Activated CD4-positive, alpha-beta memory T cell treated with anti-CD3 and anti-CD28 coated beads for 36 hours (primary cell): ENCODE measurements at regions not wholly inside any gene's neighbourhood (a gene's known extent, or its start where the extent isn't known, plus 50 kb on each side); places are given as distances from the start of the nearest gene placed in this dataset.

Source experiments
- CTCF ChIA-PET: fragments of 350-600 bp; sonication (Branson Sonifier 250); formaldehyde crosslinking; loops from one replicate; lab custom pipeline; 2021; ENCODE audit warnings: antibody characterized with exemption, inconsistent platforms; lab: Charles Lee
- POLR2A ChIA-PET: fragments of 350-600 bp; sonication (Branson Sonifier 250); formaldehyde crosslinking; loops from one replicate; lab custom pipeline; 2021; ENCODE audit warnings: antibody characterized with exemption; lab: Charles Lee
- DNase-seq: peaks from one replicate; pipeline ENCODE4 v3.0.0-alpha.2; 2020
- H3K27ac Mint-ChIP-seq: one replicate; pipeline ENCODE4 v1.8.0; 2021; ENCODE audit warnings: mixed read lengths
- H3K27me3 Mint-ChIP-seq: one replicate; pipeline ENCODE4 v1.8.0; 2021; ENCODE audit warnings: mixed read lengths
- H3K36me3 Mint-ChIP-seq: one replicate; pipeline ENCODE4 v1.8.0; 2021; ENCODE audit warnings: mixed read lengths
- H3K4me1 Mint-ChIP-seq: one replicate; pipeline ENCODE4 v1.8.0; 2021; ENCODE audit warnings: low read depth, mixed read lengths
- H3K4me3 Mint-ChIP-seq: one replicate; pipeline ENCODE4 v1.8.0; 2021; ENCODE audit warnings: mild to moderate bottlenecking, mixed read lengths
- H3K9me3 Mint-ChIP-seq: one replicate; pipeline ENCODE4 v1.8.0; 2021; ENCODE audit warnings: mixed read lengths
- intact Hi-C: fragments of 100-400 bp; cut with micrococcal nuclease; formaldehyde crosslinking; loops from one replicate; pipeline ENCODE4 v1.15.1; 2023

GRCh38 chr4:153110739-153111138, 93.5 kb upstream of the TRIM2 start:
- no peak for DNase-seq
- no peaks in the 10 kb centered on the region for H3K4me1 Mint-ChIP-seq
- no peaks in the 10 kb centered on the region for H3K27me3 Mint-ChIP-seq
- peaks cover 5% of the 10 kb centered on the region for H3K36me3 Mint-ChIP-seq
- ChIA-PET CTCF (interaction anchor here (1.0 to 8.9 kb wide), 4 partner anchors 15 to 27 kb away, joined by 4 to 110 read pairs (median 8); no protein-coding TSS in a partner anchor), POLR2A (no interaction called here)
- H3K9me3 Mint-ChIP-seq: peaks cover 6% of the 10 kb centered on the region
- H3K27ac Mint-ChIP-seq: no peak overlapping the region
- H3K4me3 Mint-ChIP-seq: no peak overlapping the region
- intact Hi-C loops: loop anchor here (10.0 kb wide), 2 partner anchors 576 to 606 kb away; partner anchors contain the start of gene FBXW7

DNA sequence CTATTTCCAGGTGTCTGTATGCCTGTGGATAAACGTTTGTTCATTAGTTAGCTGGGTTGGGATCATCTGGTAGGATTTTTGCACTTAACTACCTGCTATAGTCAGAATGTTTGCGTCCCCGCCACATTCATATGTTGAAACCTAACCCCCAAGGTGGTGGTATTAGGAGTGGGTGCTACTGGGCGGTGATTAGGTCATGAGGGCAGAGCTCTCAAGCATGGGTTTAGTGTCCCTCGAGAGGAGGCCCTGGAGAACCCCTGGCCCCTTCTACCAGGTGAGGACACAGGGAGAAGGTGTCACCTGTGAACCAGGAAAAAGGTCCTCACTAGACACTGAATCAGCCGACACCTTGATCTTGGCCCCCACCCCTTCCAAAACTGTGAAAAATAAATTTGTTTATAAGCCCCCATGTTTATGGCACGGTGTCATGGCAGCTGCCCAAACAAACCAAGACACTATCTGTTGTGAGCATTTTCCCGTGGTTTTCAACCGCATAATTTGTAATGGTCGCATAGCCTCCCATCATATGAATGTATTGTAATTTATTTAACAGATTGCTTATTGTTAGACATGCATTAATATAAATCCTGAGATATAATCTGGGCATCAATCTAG, 92.7 kb upstream of the TRIM2 start:
- intact Hi-C loops: loop anchor here (10.0 kb wide), 2 partner anchors 577 to 607 kb away; partner anchors contain the start of gene FBXW7
- ChIA-PET CTCF (interaction anchor here (1.0 to 8.9 kb wide), 3 partner anchors 16 to 27 kb away, joined by 6 to 110 read pairs (median 50); no protein-coding TSS in a partner anchor), POLR2A (no interaction called here)
- Mint-ChIP-seq H3K27me3 (no peaks in the 10 kb centered on the region), H3K36me3 (no peaks in the 10 kb centered on the region), H3K9me3 (no peaks in the 10 kb centered on the region), H3K4me1 (peaks cover 6% of the 10 kb centered on the region), H3K27ac (no peak overlapping the region), H3K4me3 (no peak overlapping the region)
- DNase-seq: no peak

- Mint-ChIP-seq H3K4me3 (no peak overlapping the region), H3K27ac (no peak overlapping the region), H3K36me3 (no peaks in the 10 kb centered on the region), H3K4me1 (peaks cover 11% of the 10 kb centered on the region), H3K27me3 (no peaks in the 10 kb centered on the region), H3K9me3 (no peaks in the 10 kb centered on the region)
- ChIA-PET CTCF (interaction anchor here (0.7 to 8.9 kb wide), 3 partner anchors 15 to 265 kb away, joined by 3 to 110 read pairs (median 50); no protein-coding TSS in a partner anchor), POLR2A (no interaction called here)
- no peak for DNase-seq
- intact Hi-C loops: loop anchor here (10.0 kb wide), 2 partner anchors 577 to 607 kb away; partner anchors contain the start of gene FBXW7
Measured at GRCh38 chr4:153112041-153112441, 92.2 kb upstream of the TRIM2 start.

- ChIA-PET CTCF (interaction anchor here (3.7 to 8.9 kb wide), 2 partner anchors 14 to 29 kb away, joined by 50 to 110 read pairs; no protein-coding TSS in a partner anchor), POLR2A (interaction anchor here (1.1 to 2.1 kb wide), 2 partner anchors 14 to 31 kb away, joined by 3 to 10 read pairs; no protein-coding TSS in a partner anchor)
- H3K27ac Mint-ChIP-seq: no peak overlapping the region
- peak; percentile 54 for DNase-seq
- peaks cover 17% of the 10 kb centered on the region for H3K4me1 Mint-ChIP-seq
- intact Hi-C loops: loop anchor here (10.0 kb wide), 2 partner anchors 578 to 608 kb away; partner anchors contain the start of gene FBXW7
- no peaks in the 10 kb centered on the region for H3K36me3 Mint-ChIP-seq
- H3K27me3 Mint-ChIP-seq: no peaks in the 10 kb centered on the region
- H3K9me3 Mint-ChIP-seq: no peaks in the 10 kb centered on the region
- no peak overlapping the region for H3K4me3 Mint-ChIP-seq
Measured at GRCh38 chr4:153113061-153113837, 91.0 kb upstream of the TRIM2 start.

DNA sequence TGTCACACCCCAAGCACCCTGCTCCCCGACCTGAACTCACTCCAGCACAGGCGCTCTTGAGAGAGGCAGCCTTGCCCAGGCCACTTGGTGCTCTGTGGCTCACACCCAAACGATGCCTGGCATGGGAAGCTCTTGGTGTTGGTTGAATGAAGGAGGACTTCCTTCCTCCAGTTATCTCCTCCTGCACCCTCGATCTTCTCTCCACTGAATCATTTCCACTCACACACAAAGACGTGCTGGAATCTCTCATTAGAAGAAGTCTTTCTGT, 90.5 kb upstream of the TRIM2 start:
- Mint-ChIP-seq H3K36me3 (no peaks in the 10 kb centered on the region), H3K4me1 (peaks cover 17% of the 10 kb centered on the region), H3K4me3 (no peak overlapping the region), H3K9me3 (no peaks in the 10 kb centered on the region), H3K27ac (no peak overlapping the region), H3K27me3 (no peaks in the 10 kb centered on the region)
- POLR2A ChIA-PET: interaction anchor here (1.1 to 2.1 kb wide), 2 partner anchors 13 to 32 kb away, joined by 3 to 10 read pairs; no protein-coding TSS in a partner anchor
- intact Hi-C loops: loop anchor here (2.0 to 10.0 kb wide), 5 partner anchors 13 to 1051 kb away; partner anchors contain the start of gene FBXW7
- DNase-seq: peak; percentile 30
- CTCF ChIA-PET: interaction anchor here (3.7 to 8.9 kb wide), 2 partner anchors 14 to 30 kb away, joined by 50 to 110 read pairs; no protein-coding TSS in a partner anchor

DNA sequence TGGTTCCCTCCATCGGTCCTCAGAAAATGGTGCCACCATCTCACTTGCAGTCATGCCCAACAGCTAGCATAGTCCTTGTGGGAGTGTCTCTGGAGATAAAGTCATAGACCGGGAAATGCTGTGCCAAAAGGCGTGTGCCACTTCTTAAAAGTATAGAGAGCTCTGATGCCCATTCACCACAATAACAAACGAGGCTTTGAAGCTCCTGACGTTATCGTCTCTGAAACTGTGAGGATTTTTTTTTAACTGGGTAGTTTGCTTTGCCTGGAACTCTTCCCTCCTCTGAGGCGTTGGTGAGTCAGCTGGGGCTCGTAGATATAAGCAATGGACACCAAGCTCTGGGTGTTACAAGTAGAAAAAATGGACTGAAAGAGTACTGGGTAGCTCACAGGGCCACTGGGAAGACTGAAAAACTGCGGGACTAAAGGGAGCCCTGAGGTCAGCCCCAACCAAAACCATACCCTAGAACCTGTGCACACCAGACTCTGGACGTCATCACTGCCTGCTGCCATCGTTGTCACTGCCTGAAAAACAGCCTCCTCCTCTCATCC, 89.4 kb upstream of the TRIM2 start:
- ChIA-PET POLR2A (interaction anchor here (0.8 to 2.7 kb wide), 7 partner anchors 12 to 459 kb away, joined by 3 to 10 read pairs (median 4); no protein-coding TSS in a partner anchor), CTCF (interaction anchor here (0.8 to 8.9 kb wide), 6 partner anchors 13 to 42 kb away, joined by 3 to 110 read pairs (median 4); no protein-coding TSS in a partner anchor)
- H3K9me3 Mint-ChIP-seq: no peaks in the 10 kb centered on the region
- peaks cover 17% of the 10 kb centered on the region for H3K4me1 Mint-ChIP-seq
- intact Hi-C loops: loop anchor here (1.0 to 10.0 kb wide), 8 partner anchors 14 to 1050 kb away; partner anchors contain the start of genes ARFIP1, FBXW7 and TIGD4
- DNase-seq: peak; percentile 78
- H3K36me3 Mint-ChIP-seq: no peaks in the 10 kb centered on the region
- H3K4me3 Mint-ChIP-seq: no peak overlapping the region
- no peak overlapping the region for H3K27ac Mint-ChIP-seq
- H3K27me3 Mint-ChIP-seq: no peaks in the 10 kb centered on the region

- CTCF ChIA-PET: interaction anchor here (0.6 to 8.9 kb wide), 7 partner anchors 12 to 668 kb away, joined by 3 to 110 read pairs (median 5); no protein-coding TSS in a partner anchor
- Mint-ChIP-seq H3K4me3 (no peak overlapping the region), H3K9me3 (no peaks in the 10 kb centered on the region), H3K4me1 (peaks cover 17% of the 10 kb centered on the region), H3K36me3 (no peaks in the 10 kb centered on the region), H3K27me3 (no peaks in the 10 kb centered on the region), H3K27ac (no peak overlapping the region)
- DNase-seq: peak; percentile 89
- POLR2A ChIA-PET: interaction anchor here (0.6 to 2.7 kb wide), 7 partner anchors 11 to 459 kb away, joined by 3 to 10 read pairs (median 4); no protein-coding TSS in a partner anchor
- intact Hi-C loops: loop anchor here (1.0 to 10.0 kb wide), 9 partner anchors 15 to 1049 kb away; partner anchors contain the start of genes ARFIP1, FBXW7 and TIGD4
Measured at GRCh38 chr4:153115322-153116290, 88.6 kb upstream of the TRIM2 start.

- Mint-ChIP-seq H3K36me3 (no peaks in the 10 kb centered on the region), H3K27me3 (no peaks in the 10 kb centered on the region), H3K4me3 (no peak overlapping the region), H3K27ac (no peak overlapping the region), H3K9me3 (no peaks in the 10 kb centered on the region), H3K4me1 (peaks cover 17% of the 10 kb centered on the region)
- no peak for DNase-seq
- intact Hi-C loops: loop anchor here (2.0 to 10.0 kb wide), 4 partner anchors 19 to 611 kb away; partner anchors contain the start of gene FBXW7
- POLR2A ChIA-PET: interaction anchor here (2.7 kb wide), 1 partner anchor 458 kb away, joined by 6 read pairs; no protein-coding TSS in a partner anchor
- CTCF ChIA-PET: interaction anchor here (0.6 to 8.9 kb wide), 3 partner anchors 11 to 669 kb away, joined by 3 to 110 read pairs (median 26); no protein-coding TSS in a partner anchor
Measured at GRCh38 chr4:153116291-153116680, 88.0 kb upstream of the TRIM2 start.

DNA sequence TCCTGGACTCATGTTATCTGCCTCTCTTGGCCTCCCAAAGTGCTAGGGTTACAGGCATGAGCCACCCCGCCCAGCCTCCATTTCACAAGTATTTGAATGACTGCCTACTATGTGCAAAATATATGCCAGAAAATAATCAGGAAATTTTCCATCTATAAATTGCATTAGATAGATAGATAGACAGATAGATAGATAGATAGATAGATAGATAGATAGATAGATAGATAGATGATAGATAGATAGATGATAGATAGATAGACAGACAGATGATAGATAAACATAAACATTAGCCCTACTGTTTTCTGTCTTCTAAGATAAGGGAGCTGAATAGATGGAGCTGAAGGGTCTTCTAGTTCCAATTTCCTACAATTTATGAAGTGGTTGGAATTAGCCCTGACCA, 87.4 kb upstream of the TRIM2 start:
- H3K4me1 Mint-ChIP-seq: peaks cover 17% of the 10 kb centered on the region
- CTCF ChIA-PET: interaction anchor here (4.4 to 8.9 kb wide), 2 partner anchors 11 to 33 kb away, joined by 26 to 110 read pairs; no protein-coding TSS in a partner anchor
- POLR2A ChIA-PET: interaction anchor here (2.7 kb wide), 1 partner anchor 457 kb away, joined by 6 read pairs; no protein-coding TSS in a partner anchor
- H3K27me3 Mint-ChIP-seq: no peaks in the 10 kb centered on the region
- no peak for DNase-seq
- intact Hi-C loops: loop anchor here (2.0 to 10.0 kb wide), 4 partner anchors 18 to 612 kb away; partner anchors contain the start of gene FBXW7
- no peaks in the 10 kb centered on the region for H3K9me3 Mint-ChIP-seq
- no peak overlapping the region for H3K27ac Mint-ChIP-seq
- H3K4me3 Mint-ChIP-seq: no peak overlapping the region
- no peaks in the 10 kb centered on the region for H3K36me3 Mint-ChIP-seq

GRCh38 chr4:153117554-153117953, 86.7 kb upstream of the TRIM2 start:
- no peaks in the 10 kb centered on the region for H3K36me3 Mint-ChIP-seq
- CTCF ChIA-PET: interaction anchor here (0.7 to 8.9 kb wide), 3 partner anchors 10 to 271 kb away, joined by 4 to 110 read pairs (median 26); no protein-coding TSS in a partner anchor
- no peaks in the 10 kb centered on the region for H3K9me3 Mint-ChIP-seq
- no peak overlapping the region for H3K4me3 Mint-ChIP-seq
- no peaks in the 10 kb centered on the region for H3K27me3 Mint-ChIP-seq
- no peak for DNase-seq
- POLR2A ChIA-PET: no interaction called here
- intact Hi-C loops: loop anchor here (2.0 to 10.0 kb wide), 4 partner anchors 17 to 613 kb away; partner anchors contain the start of gene FBXW7
- H3K4me1 Mint-ChIP-seq: peaks cover 17% of the 10 kb centered on the region
- no peak overlapping the region for H3K27ac Mint-ChIP-seq
